K562 (cell line): ENCODE measurements at regions not wholly inside any gene's neighbourhood (a gene's known extent, or its start where the extent isn't known, plus 50 kb on each side); places are given as distances from the start of the nearest gene placed in this dataset.

Source experiments
- CTCF ChIP-seq, 3 experiments: IDR thresholded peaks in 2 of 3; conservative IDR thresholded peaks in 1 of 3; 2 replicates each; pipeline ENCODE4 v1.5.1; 2011 to 2012; ENCODE audit warnings: low read length in 3 of 3, mild to moderate bottlenecking in 3 of 3, control low read depth in 2 of 3, improper control_type of control experiment in 1 of 3, inconsistent platforms in 1 of 3, low read depth in 1 of 3, mixed read lengths in 1 of 3, moderate library complexity in 1 of 3; ENCODE audit not compliant: insufficient read depth in 2 of 3
- EZH2 ChIP-seq: IDR thresholded peaks from 2 replicates; pipeline ENCODE4 v1.6.1; 2012; ENCODE audit warnings: low read depth, mild to moderate bottlenecking, inconsistent platforms, low read length, borderline replicate concordance
- HMGN3 ChIP-seq: IDR thresholded peaks from 2 replicates; pipeline ENCODE4 v1.6.1; 2011; ENCODE audit warnings: borderline replicate concordance, low read depth, mild to moderate bottlenecking, mixed read lengths, low read length; ENCODE audit not compliant: insufficient read length; ENCODE audit errors: extremely low read depth
- NFIX ChIP-seq: fragments of 250-450 bp; sonication (Bioruptor Pico); IDR thresholded peaks from 2 replicates; pipeline ENCODE4 v1.4.0; 2020; ENCODE audit warnings: low read depth, mild to moderate bottlenecking, moderate library complexity
- SIN3A ChIP-seq, 2 experiments: fragments of 150-350 bp in 1 of 2; IDR thresholded peaks; 2 replicates each; pipeline ENCODE4 v1.6.1; 2011 to 2016; ENCODE audit warnings: borderline replicate concordance in 2 of 2, low read depth in 2 of 2, low read length in 2 of 2, mild to moderate bottlenecking in 2 of 2, moderate library complexity in 2 of 2; ENCODE audit not compliant: control insufficient read depth in 1 of 2
- TCF7L2 ChIP-seq: fragments of 150-350 bp; IDR thresholded peaks from 2 replicates; pipeline ENCODE4 v1.6.1; 2016; ENCODE audit warnings: low read depth, mild to moderate bottlenecking, low read length, moderate library complexity
- ZNF609 ChIP-seq: sonication (generic); formaldehyde crosslinking; IDR thresholded peaks from 2 replicates; pipeline ENCODE4 v1.8.1; 2023; ENCODE audit warnings: missing genetic modification reagents, mild to moderate bottlenecking, borderline replicate concordance

GRCh38 chr3:20456511-20456910, 270.5 kb upstream of the SGO1 start:
- no peak for TF ChIP-seq TCF7L2
- no peak for TF ChIP-seq ZNF609 (CRISPR knock-in tag)
- no peak for TF ChIP-seq CTCF (IDR thresholded peaks at IDR 0.05 in 2 of 3, conservative IDR thresholded peaks at IDR 0.05 in 1 of 3; ENCODE audit: insufficient read depth in 2 of 3, low read depth in 1 of 3, low read length in 3 of 3)
- TF ChIP-seq NFIX (CRISPR knock-in tag) = no peak
- no peak for TF ChIP-seq EZH2
- no peak for TF ChIP-seq HMGN3
- no peak for TF ChIP-seq SIN3A (IDR thresholded peaks at IDR 0.05; ENCODE audit: borderline replicate concordance in 2 of 2, control insufficient read depth in 1 of 2, low read depth in 2 of 2, low read length in 2 of 2)
